ENCODE measurements at regions not wholly inside any gene's neighbourhood (a gene's known extent, or its start where the extent isn't known, plus 50 kb on each side); places are given as distances from the start of the nearest gene placed in this dataset.

DNA sequence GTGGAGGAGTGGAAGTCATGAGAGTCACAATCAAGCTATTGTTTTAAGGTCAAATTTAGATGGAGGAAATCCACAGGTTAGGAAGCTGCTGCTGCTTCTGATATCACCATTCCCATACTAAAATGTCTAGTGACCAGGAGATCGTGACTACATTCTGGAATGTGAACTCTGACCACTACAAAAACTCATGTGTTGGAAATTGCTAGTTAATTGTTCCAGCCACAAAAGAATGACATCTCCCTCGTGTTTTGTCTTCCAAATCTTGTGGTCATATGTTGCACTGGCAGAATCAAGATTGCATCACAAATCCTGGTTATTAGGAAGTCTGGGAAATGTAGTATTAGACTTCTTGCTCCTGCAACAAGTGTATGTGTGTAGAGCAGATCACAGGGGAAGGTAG lies 441.9 kb downstream of the CD109 start:
- TF ChIP-seq, protein P1, sequence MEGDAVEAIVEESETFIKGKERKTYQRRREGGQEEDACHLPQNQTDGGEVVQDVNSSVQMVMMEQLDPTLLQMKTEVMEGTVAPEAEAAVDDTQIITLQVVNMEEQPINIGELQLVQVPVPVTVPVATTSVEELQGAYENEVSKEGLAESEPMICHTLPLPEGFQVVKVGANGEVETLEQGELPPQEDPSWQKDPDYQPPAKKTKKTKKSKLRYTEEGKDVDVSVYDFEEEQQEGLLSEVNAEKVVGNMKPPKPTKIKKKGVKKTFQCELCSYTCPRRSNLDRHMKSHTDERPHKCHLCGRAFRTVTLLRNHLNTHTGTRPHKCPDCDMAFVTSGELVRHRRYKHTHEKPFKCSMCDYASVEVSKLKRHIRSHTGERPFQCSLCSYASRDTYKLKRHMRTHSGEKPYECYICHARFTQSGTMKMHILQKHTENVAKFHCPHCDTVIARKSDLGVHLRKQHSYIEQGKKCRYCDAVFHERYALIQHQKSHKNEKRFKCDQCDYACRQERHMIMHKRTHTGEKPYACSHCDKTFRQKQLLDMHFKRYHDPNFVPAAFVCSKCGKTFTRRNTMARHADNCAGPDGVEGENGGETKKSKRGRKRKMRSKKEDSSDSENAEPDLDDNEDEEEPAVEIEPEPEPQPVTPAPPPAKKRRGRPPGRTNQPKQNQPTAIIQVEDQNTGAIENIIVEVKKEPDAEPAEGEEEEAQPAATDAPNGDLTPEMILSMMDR (IDR thresholded peaks at IDR 0.05): no peak
- TF ChIP-seq POLR2A (IDR thresholded peaks at IDR 0.05): no peak
- TF ChIP-seq POLR2AphosphoS5 (IDR thresholded peaks at IDR 0.05): no peak
